Chondrocyte (in vitro differentiated cells): ENCODE measurements at regions not wholly inside any gene's neighbourhood (a gene's known extent, or its start where the extent isn't known, plus 50 kb on each side); places are given as distances from the start of the nearest gene placed in this dataset.

Experiments used
- DNase-seq: peaks from one replicate; pipeline ENCODE4 v3.0.0; 2021; ENCODE audit warnings: mixed read lengths, low spot score
- H3K27ac Mint-ChIP-seq: one replicate; pipeline ENCODE4 v1.8.0; 2021; ENCODE audit warnings: mild to moderate bottlenecking, moderate library complexity, mixed read lengths; ENCODE audit not compliant: unreplicated experiment
- H3K27me3 Mint-ChIP-seq: 2 replicates; pipeline ENCODE4 v1.8.0; 2021; ENCODE audit warnings: low read depth, mixed read lengths
- H3K36me3 Mint-ChIP-seq: 2 replicates; pipeline ENCODE4 v1.8.0; 2021; ENCODE audit warnings: low read depth, mixed read lengths
- H3K4me1 Mint-ChIP-seq: 2 replicates; pipeline ENCODE4 v1.8.0; 2021; ENCODE audit warnings: low read depth, mild to moderate bottlenecking, mixed read lengths
- H3K4me3 Mint-ChIP-seq: one replicate; pipeline ENCODE4 v1.8.0; 2021; ENCODE audit warnings: mild to moderate bottlenecking, moderate library complexity, mixed read lengths; ENCODE audit not compliant: unreplicated experiment
- H3K9me3 Mint-ChIP-seq: 2 replicates; pipeline ENCODE4 v1.8.0; 2021; ENCODE audit warnings: low read depth, mixed read lengths
- CTCF ChIP-seq: fragments of 200-600 bp; sonication (generic); IDR thresholded peaks from 2 replicates; pipeline ENCODE4 v1.5.0; 2021; ENCODE audit warnings: antibody characterized with exemption, mild to moderate bottlenecking, moderate library complexity

DNA sequence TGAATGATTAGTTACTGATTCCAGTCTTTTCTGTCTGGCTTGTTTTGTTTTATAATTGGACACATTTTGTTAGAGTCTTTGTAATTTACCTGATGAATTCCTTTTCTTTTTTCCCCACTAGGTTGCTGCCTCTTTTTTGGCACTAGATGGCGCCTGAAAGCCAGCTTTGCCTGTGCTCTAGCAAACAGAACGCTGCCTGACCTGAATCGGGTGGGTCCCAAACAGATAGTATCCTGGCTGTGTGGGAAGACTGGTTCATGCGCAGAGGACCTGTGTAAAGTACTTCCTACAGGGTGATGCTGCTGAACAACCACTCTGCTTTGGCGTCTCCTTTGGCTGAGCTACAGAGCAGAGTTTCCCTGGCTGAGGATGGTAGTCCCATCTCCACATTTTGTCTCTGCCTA is 288.2 kb downstream of the IKZF2 start:
- no peaks in the 10 kb centered on the region for H3K4me1 Mint-ChIP-seq
- peaks cover 37% of the 10 kb centered on the region for H3K9me3 Mint-ChIP-seq
- H3K27me3 Mint-ChIP-seq: no peaks in the 10 kb centered on the region
- H3K36me3 Mint-ChIP-seq: peaks cover 12% of the 10 kb centered on the region
- DNase-seq: no peak
- no peak overlapping the region for H3K27ac Mint-ChIP-seq
- no peak overlapping the region for H3K4me3 Mint-ChIP-seq
- peak; percentile 65 for TF ChIP-seq CTCF

GRCh38 chr2:212858496-212858895 is 292.9 kb downstream of the IKZF2 start:
- Mint-ChIP-seq H3K36me3 (peaks cover 6% of the 10 kb centered on the region), H3K4me1 (no peaks in the 10 kb centered on the region), H3K4me3 (no peak overlapping the region), H3K9me3 (peaks cover 17% of the 10 kb centered on the region), H3K27me3 (no peaks in the 10 kb centered on the region), H3K27ac (no peak overlapping the region)
- DNase-seq: no peak
- no peak for TF ChIP-seq CTCF

DNA sequence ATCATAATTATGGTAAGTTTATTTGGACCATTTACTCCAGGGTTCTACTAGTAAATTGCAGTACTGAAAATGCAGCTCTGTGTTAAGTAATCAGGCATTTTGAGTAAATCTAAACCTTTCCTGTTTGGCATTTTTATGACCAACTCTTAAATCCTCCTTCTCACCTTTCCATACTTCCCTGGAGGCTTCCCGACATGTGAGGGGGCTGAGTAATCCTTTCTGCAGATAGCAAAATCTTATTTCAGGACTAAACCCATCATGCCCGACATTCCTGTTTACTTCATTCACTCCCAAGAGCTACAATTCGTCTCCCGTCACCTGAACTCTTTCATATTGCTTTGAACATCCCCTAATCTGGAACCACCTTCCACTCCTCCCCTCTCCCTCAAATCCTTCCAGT is 296.6 kb downstream of the IKZF2 start:
- H3K4me3 Mint-ChIP-seq: no peak overlapping the region
- no peak for DNase-seq
- TF ChIP-seq CTCF: no peak
- no peaks in the 10 kb centered on the region for H3K4me1 Mint-ChIP-seq
- peaks cover 3% of the 10 kb centered on the region for H3K9me3 Mint-ChIP-seq
- no peak overlapping the region for H3K27ac Mint-ChIP-seq
- H3K36me3 Mint-ChIP-seq: no peaks in the 10 kb centered on the region
- H3K27me3 Mint-ChIP-seq: no peaks in the 10 kb centered on the region

- Mint-ChIP-seq H3K9me3 (peaks cover 3% of the 10 kb centered on the region), H3K36me3 (no peaks in the 10 kb centered on the region), H3K4me3 (no peak overlapping the region), H3K4me1 (no peaks in the 10 kb centered on the region), H3K27ac (no peak overlapping the region), H3K27me3 (no peaks in the 10 kb centered on the region)
- TF ChIP-seq CTCF: no peak
- no peak for DNase-seq
These were observed 297.3 kb downstream of the IKZF2 start for GRCh38 chr2:212854116-212854515.

DNA sequence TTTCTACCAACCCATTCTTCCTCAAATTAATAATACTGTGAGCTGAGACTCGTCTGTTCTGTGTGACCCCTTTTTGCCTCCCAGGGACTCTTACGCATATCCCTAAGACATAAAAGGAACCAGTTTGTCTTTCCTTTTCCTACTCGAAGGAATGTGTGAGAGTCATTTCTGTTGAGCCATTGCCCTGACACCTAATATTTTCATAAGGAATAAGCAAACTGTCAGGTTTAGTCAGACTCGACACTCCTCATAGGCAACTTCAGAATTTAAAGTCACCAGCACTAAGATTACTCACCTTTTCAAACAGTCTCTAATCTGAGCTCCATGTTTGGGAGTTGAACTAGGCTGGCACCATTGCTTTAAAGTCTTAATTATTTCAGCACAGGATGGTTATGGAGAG is 305.5 kb downstream of the IKZF2 start:
- Mint-ChIP-seq H3K27ac (no peak overlapping the region), H3K4me3 (no peak overlapping the region), H3K27me3 (no peaks in the 10 kb centered on the region), H3K9me3 (no peaks in the 10 kb centered on the region), H3K4me1 (peaks cover 11% of the 10 kb centered on the region), H3K36me3 (no peaks in the 10 kb centered on the region)
- DNase-seq: no peak
- no peak for TF ChIP-seq CTCF
